H1 (cell line): ENCODE measurements at regions not wholly inside any gene's neighbourhood (a gene's known extent, or its start where the extent isn't known, plus 50 kb on each side); places are given as distances from the start of the nearest gene placed in this dataset.

Source experiments
- CTBP2 ChIP-seq: IDR thresholded peaks from 2 replicates; pipeline ENCODE4 v1.7.0; 2011; ENCODE audit warnings: borderline replicate concordance, mild to moderate bottlenecking, moderate library complexity, mixed read lengths, low read length; ENCODE audit not compliant: insufficient read depth, insufficient read length
- HDAC6 ChIP-seq: IDR thresholded peaks from one replicate; pipeline ENCODE4 v1.7.1; 2012; ENCODE audit warnings: low read depth, mild to moderate bottlenecking, inconsistent platforms, low read length, moderate library complexity
- TAF1 ChIP-seq: IDR thresholded peaks from 2 replicates; pipeline ENCODE4 v1.6.1; 2011; ENCODE audit warnings: mild to moderate bottlenecking, low read depth, low read length
- TF ChIP-seq, protein P1 (sequence below): fragments of 300-600 bp; sonication (generic); IDR thresholded peaks from 2 replicates; pipeline ENCODE4 v1.7.1; 2012; ENCODE audit warnings: low read length, moderate library complexity, mild to moderate bottlenecking, inconsistent platforms; ENCODE audit not compliant: insufficient replicate concordance
- TF ChIP-seq, protein P2 (sequence below): IDR thresholded peaks from 2 replicates; pipeline ENCODE4 v1.6.1; 2012; ENCODE audit warnings: low read length, inconsistent platforms
- TF ChIP-seq, protein P3 (sequence below), 3 experiments: IDR thresholded peaks; 1 replicate in 2 of 3; 2 replicates in 1 of 3; pipeline versions ENCODE4 v1.5.1 to v1.6.1; 2011; ENCODE audit warnings: low read length in 3 of 3, mild to moderate bottlenecking in 3 of 3, inconsistent platforms in 2 of 3, low read depth in 1 of 3, moderate library complexity in 1 of 3; ENCODE audit not compliant: insufficient read depth in 1 of 3; ENCODE audit errors: control extremely low read depth in 1 of 3

DNA sequence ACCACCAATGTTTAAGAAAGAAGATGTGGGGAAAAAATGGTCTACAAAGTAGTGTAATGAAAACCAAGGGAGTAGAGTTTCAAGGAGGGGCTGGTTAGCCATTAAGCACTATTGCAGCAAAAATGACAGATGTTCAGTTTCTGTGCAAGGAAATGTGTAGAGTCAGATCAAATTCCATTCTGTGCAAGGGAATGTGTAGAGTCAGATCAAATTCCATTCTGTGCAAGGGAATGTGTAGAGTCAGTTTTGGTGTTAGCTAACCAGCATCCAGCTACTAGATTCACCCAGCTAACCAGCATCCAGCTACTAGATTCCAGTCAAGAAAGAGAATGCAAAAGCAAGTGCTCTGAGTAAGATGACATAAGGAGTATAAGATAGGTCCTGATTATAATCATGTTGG is 208.8 kb downstream of the COX18 start (continued):
- TF ChIP-seq, protein P1, sequence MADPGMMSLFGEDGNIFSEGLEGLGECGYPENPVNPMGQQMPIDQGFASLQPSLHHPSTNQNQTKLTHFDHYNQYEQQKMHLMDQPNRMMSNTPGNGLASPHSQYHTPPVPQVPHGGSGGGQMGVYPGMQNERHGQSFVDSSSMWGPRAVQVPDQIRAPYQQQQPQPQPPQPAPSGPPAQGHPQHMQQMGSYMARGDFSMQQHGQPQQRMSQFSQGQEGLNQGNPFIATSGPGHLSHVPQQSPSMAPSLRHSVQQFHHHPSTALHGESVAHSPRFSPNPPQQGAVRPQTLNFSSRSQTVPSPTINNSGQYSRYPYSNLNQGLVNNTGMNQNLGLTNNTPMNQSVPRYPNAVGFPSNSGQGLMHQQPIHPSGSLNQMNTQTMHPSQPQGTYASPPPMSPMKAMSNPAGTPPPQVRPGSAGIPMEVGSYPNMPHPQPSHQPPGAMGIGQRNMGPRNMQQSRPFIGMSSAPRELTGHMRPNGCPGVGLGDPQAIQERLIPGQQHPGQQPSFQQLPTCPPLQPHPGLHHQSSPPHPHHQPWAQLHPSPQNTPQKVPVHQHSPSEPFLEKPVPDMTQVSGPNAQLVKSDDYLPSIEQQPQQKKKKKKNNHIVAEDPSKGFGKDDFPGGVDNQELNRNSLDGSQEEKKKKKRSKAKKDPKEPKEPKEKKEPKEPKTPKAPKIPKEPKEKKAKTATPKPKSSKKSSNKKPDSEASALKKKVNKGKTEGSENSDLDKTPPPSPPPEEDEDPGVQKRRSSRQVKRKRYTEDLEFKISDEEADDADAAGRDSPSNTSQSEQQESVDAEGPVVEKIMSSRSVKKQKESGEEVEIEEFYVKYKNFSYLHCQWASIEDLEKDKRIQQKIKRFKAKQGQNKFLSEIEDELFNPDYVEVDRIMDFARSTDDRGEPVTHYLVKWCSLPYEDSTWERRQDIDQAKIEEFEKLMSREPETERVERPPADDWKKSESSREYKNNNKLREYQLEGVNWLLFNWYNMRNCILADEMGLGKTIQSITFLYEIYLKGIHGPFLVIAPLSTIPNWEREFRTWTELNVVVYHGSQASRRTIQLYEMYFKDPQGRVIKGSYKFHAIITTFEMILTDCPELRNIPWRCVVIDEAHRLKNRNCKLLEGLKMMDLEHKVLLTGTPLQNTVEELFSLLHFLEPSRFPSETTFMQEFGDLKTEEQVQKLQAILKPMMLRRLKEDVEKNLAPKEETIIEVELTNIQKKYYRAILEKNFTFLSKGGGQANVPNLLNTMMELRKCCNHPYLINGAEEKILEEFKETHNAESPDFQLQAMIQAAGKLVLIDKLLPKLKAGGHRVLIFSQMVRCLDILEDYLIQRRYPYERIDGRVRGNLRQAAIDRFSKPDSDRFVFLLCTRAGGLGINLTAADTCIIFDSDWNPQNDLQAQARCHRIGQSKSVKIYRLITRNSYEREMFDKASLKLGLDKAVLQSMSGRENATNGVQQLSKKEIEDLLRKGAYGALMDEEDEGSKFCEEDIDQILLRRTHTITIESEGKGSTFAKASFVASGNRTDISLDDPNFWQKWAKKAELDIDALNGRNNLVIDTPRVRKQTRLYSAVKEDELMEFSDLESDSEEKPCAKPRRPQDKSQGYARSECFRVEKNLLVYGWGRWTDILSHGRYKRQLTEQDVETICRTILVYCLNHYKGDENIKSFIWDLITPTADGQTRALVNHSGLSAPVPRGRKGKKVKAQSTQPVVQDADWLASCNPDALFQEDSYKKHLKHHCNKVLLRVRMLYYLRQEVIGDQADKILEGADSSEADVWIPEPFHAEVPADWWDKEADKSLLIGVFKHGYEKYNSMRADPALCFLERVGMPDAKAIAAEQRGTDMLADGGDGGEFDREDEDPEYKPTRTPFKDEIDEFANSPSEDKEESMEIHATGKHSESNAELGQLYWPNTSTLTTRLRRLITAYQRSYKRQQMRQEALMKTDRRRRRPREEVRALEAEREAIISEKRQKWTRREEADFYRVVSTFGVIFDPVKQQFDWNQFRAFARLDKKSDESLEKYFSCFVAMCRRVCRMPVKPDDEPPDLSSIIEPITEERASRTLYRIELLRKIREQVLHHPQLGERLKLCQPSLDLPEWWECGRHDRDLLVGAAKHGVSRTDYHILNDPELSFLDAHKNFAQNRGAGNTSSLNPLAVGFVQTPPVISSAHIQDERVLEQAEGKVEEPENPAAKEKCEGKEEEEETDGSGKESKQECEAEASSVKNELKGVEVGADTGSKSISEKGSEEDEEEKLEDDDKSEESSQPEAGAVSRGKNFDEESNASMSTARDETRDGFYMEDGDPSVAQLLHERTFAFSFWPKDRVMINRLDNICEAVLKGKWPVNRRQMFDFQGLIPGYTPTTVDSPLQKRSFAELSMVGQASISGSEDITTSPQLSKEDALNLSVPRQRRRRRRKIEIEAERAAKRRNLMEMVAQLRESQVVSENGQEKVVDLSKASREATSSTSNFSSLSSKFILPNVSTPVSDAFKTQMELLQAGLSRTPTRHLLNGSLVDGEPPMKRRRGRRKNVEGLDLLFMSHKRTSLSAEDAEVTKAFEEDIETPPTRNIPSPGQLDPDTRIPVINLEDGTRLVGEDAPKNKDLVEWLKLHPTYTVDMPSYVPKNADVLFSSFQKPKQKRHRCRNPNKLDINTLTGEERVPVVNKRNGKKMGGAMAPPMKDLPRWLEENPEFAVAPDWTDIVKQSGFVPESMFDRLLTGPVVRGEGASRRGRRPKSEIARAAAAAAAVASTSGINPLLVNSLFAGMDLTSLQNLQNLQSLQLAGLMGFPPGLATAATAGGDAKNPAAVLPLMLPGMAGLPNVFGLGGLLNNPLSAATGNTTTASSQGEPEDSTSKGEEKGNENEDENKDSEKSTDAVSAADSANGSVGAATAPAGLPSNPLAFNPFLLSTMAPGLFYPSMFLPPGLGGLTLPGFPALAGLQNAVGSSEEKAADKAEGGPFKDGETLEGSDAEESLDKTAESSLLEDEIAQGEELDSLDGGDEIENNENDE = no peak
- TF ChIP-seq CTBP2 (no peak), HDAC6 (no peak), TAF1 (no peak)
- TF ChIP-seq, protein P2, sequence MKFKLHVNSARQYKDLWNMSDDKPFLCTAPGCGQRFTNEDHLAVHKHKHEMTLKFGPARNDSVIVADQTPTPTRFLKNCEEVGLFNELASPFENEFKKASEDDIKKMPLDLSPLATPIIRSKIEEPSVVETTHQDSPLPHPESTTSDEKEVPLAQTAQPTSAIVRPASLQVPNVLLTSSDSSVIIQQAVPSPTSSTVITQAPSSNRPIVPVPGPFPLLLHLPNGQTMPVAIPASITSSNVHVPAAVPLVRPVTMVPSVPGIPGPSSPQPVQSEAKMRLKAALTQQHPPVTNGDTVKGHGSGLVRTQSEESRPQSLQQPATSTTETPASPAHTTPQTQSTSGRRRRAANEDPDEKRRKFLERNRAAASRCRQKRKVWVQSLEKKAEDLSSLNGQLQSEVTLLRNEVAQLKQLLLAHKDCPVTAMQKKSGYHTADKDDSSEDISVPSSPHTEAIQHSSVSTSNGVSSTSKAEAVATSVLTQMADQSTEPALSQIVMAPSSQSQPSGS = no peak
- TF ChIP-seq, protein P3, sequence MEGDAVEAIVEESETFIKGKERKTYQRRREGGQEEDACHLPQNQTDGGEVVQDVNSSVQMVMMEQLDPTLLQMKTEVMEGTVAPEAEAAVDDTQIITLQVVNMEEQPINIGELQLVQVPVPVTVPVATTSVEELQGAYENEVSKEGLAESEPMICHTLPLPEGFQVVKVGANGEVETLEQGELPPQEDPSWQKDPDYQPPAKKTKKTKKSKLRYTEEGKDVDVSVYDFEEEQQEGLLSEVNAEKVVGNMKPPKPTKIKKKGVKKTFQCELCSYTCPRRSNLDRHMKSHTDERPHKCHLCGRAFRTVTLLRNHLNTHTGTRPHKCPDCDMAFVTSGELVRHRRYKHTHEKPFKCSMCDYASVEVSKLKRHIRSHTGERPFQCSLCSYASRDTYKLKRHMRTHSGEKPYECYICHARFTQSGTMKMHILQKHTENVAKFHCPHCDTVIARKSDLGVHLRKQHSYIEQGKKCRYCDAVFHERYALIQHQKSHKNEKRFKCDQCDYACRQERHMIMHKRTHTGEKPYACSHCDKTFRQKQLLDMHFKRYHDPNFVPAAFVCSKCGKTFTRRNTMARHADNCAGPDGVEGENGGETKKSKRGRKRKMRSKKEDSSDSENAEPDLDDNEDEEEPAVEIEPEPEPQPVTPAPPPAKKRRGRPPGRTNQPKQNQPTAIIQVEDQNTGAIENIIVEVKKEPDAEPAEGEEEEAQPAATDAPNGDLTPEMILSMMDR (IDR thresholded peaks at IDR 0.05; ENCODE audit: control extremely low read depth in 1 of 3, insufficient read depth in 1 of 3, low read depth in 1 of 3, low read length in 3 of 3) = no peak
